Activated CD8-positive, alpha-beta T cell treated with anti-CD3 and anti-CD28 coated beads for 36 hours (primary cell): ENCODE measurements at regions not wholly inside any gene's neighbourhood (a gene's known extent, or its start where the extent isn't known, plus 50 kb on each side); places are given as distances from the start of the nearest gene placed in this dataset.

Experiments
- ATAC-seq: fragments of 200-7000 bp; cut with Tn5 transposase; one replicate; pipeline ENCODE4 v1.10.0; 2021; ENCODE audit warnings: mild to moderate bottlenecking, moderate library complexity
- CTCF ChIA-PET: fragments of 350-600 bp; sonication (Branson Sonifier 250); formaldehyde crosslinking; loops from one replicate; lab custom pipeline; 2021; ENCODE audit warnings: antibody characterized with exemption; lab: Charles Lee
- POLR2A ChIA-PET: fragments of 350-600 bp; sonication (Branson Sonifier 250); formaldehyde crosslinking; loops from one replicate; lab custom pipeline; 2021; ENCODE audit warnings: antibody characterized with exemption; lab: Charles Lee
- DNase-seq: peaks from one replicate; pipeline ENCODE4 v3.0.0-alpha.2; 2020
- H3K27ac Mint-ChIP-seq: one replicate; pipeline ENCODE4 v1.8.0; 2021; ENCODE audit warnings: mild to moderate bottlenecking, mixed read lengths
- H3K27me3 Mint-ChIP-seq: one replicate; pipeline ENCODE4 v1.8.0; 2021; ENCODE audit warnings: mixed read lengths
- H3K36me3 Mint-ChIP-seq: one replicate; pipeline ENCODE4 v1.8.0; 2021; ENCODE audit warnings: low read depth, mixed read lengths
- H3K4me1 Mint-ChIP-seq: one replicate; pipeline ENCODE4 v1.8.0; 2021; ENCODE audit warnings: low read depth, mixed read lengths
- H3K4me3 Mint-ChIP-seq: one replicate; pipeline ENCODE4 v1.8.0; 2021; ENCODE audit warnings: mild to moderate bottlenecking, moderate library complexity, mixed read lengths
- H3K9me3 Mint-ChIP-seq: one replicate; pipeline ENCODE4 v1.8.0; 2021; ENCODE audit warnings: mixed read lengths
- intact Hi-C: fragments of 100-400 bp; cut with micrococcal nuclease; formaldehyde crosslinking; loops from one replicate; pipeline ENCODE4 v1.10.0; 2022
- TF ChIP-seq, protein P1 (sequence below): fragments of 200-600 bp; IDR thresholded peaks from one replicate; pipeline ENCODE4 v1.8.0; 2022; ENCODE audit warnings: antibody characterized with exemption, mild to moderate bottlenecking

DNA sequence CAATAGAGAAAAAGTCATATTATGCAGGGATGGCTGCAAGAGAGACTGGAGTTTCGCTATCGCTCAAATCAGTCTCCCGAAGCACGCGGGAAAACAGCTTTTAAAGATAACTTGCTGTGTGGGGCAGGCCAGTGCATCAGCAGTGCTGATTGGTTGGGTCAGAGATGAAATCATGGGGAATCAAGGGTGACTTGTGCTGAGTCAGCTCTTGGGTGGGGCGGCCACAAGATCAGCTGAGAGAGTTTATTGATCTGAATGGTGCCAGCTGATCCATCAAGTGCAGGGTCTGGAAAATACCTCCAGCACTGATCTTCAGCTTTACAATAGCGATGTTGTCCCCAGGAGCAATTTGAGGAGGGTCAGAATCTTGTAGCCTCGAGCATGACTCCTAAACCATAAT, 430.5 kb downstream of the RBFOX1 start:
- Mint-ChIP-seq H3K36me3 (no peaks in the 10 kb centered on the region), H3K27ac (no peak overlapping the region), H3K9me3 (peaks cover 5% of the 10 kb centered on the region), H3K4me3 (no peak overlapping the region), H3K4me1 (no peaks in the 10 kb centered on the region), H3K27me3 (no peaks in the 10 kb centered on the region)
- DNase-seq (no peak), ATAC-seq (no peak)
- ChIA-PET CTCF (no interaction called here), POLR2A (no interaction called here)
- TF ChIP-seq, protein P1, sequence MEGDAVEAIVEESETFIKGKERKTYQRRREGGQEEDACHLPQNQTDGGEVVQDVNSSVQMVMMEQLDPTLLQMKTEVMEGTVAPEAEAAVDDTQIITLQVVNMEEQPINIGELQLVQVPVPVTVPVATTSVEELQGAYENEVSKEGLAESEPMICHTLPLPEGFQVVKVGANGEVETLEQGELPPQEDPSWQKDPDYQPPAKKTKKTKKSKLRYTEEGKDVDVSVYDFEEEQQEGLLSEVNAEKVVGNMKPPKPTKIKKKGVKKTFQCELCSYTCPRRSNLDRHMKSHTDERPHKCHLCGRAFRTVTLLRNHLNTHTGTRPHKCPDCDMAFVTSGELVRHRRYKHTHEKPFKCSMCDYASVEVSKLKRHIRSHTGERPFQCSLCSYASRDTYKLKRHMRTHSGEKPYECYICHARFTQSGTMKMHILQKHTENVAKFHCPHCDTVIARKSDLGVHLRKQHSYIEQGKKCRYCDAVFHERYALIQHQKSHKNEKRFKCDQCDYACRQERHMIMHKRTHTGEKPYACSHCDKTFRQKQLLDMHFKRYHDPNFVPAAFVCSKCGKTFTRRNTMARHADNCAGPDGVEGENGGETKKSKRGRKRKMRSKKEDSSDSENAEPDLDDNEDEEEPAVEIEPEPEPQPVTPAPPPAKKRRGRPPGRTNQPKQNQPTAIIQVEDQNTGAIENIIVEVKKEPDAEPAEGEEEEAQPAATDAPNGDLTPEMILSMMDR: no peak
- intact Hi-C loops: no loop called here
